H1 (cell line): ENCODE measurements at regions not wholly inside any gene's neighbourhood (a gene's known extent, or its start where the extent isn't known, plus 50 kb on each side); places are given as distances from the start of the nearest gene placed in this dataset.

Experiments used
- CBX5 ChIP-seq: fragments of 300-800, 300-1000 bp; sonication (generic); IDR thresholded peaks from 2 replicates; pipeline ENCODE4 v1.7.1; 2016; ENCODE audit warnings: antibody characterized with exemption, low read length, low read depth
- CBX8 ChIP-seq: fragments of 300-800, 300-1000 bp; sonication (generic); IDR thresholded peaks from 2 replicates; pipeline ENCODE4 v1.7.1; 2016; ENCODE audit warnings: low read depth, low read length, borderline replicate concordance
- CEBPB ChIP-seq: IDR thresholded peaks from 2 replicates; pipeline ENCODE4 v1.6.1; 2012; ENCODE audit warnings: low read depth, low read length
- CHD2 ChIP-seq: IDR thresholded peaks from 2 replicates; pipeline ENCODE4 v1.6.1; 2012; ENCODE audit warnings: low read length, improper control_type of control experiment
- CREB1 ChIP-seq: IDR thresholded peaks from 2 replicates; pipeline ENCODE4 v1.6.1; 2012; ENCODE audit warnings: inconsistent platforms
- GTF2F1 ChIP-seq: IDR thresholded peaks from 2 replicates; pipeline ENCODE4 v1.6.1; 2012; ENCODE audit warnings: low read depth, low read length, improper control_type of control experiment, borderline replicate concordance
- NANOG ChIP-seq: IDR thresholded peaks from 2 replicates; pipeline ENCODE4 v1.6.1; 2011; ENCODE audit warnings: low read length, low read depth, mild to moderate bottlenecking, inconsistent platforms; ENCODE audit not compliant: insufficient read depth, poor library complexity, severe bottlenecking
- NRF1 ChIP-seq: IDR thresholded peaks from 2 replicates; pipeline ENCODE4 v1.6.1; 2011; ENCODE audit warnings: mild to moderate bottlenecking, low read depth, low read length, improper control_type of control experiment
- POLR2A ChIP-seq, 2 experiments: IDR thresholded peaks; 1 replicate in 1 of 2; 2 replicates in 1 of 2; pipeline ENCODE4 v1.6.1; 2011; ENCODE audit warnings: low read depth in 2 of 2, low read length in 2 of 2, mild to moderate bottlenecking in 2 of 2; ENCODE audit errors: control extremely low read depth in 1 of 2
- POU5F1 ChIP-seq: IDR thresholded peaks from 2 replicates; pipeline ENCODE4 v1.6.1; 2011; ENCODE audit warnings: low read depth, mild to moderate bottlenecking, low read length, moderate library complexity
- RAD21 ChIP-seq, 2 experiments: IDR thresholded peaks in 1 of 2; conservative IDR thresholded peaks in 1 of 2; 2 replicates each; pipeline ENCODE4 v1.6.1; 2011; ENCODE audit warnings: low read depth in 2 of 2, low read length in 2 of 2, improper control_type of control experiment in 1 of 2, inconsistent platforms in 1 of 2, mild to moderate bottlenecking in 1 of 2, moderate library complexity in 1 of 2
- SIRT6 ChIP-seq: IDR thresholded peaks from one replicate; pipeline ENCODE4 v1.7.1; 2012; ENCODE audit warnings: low read length, inconsistent platforms
- SIX5 ChIP-seq: IDR thresholded peaks from 2 replicates; pipeline ENCODE4 v1.6.1; 2011; ENCODE audit warnings: mild to moderate bottlenecking, low read depth, low read length
- SP2 ChIP-seq: IDR thresholded peaks from 2 replicates; pipeline ENCODE4 v1.6.1; 2012; ENCODE audit warnings: mild to moderate bottlenecking, low read length, inconsistent platforms
- SP4 ChIP-seq: IDR thresholded peaks from 2 replicates; pipeline ENCODE4 v1.6.1; 2012; ENCODE audit warnings: low read length, inconsistent platforms
- TBP ChIP-seq: IDR thresholded peaks from 2 replicates; pipeline ENCODE4 v1.6.1; 2011; ENCODE audit warnings: low read depth, low read length, improper control_type of control experiment
- TCF12 ChIP-seq: IDR thresholded peaks from 2 replicates; pipeline ENCODE4 v1.6.1; 2011; ENCODE audit warnings: low read depth, mild to moderate bottlenecking, low read length
- YY1 ChIP-seq: IDR thresholded peaks from 2 replicates; pipeline ENCODE4 v1.6.1; 2011; ENCODE audit warnings: low read depth, mild to moderate bottlenecking, low read length
- TF ChIP-seq, protein P1 (sequence below): IDR thresholded peaks from 2 replicates; pipeline ENCODE4 v1.6.1; 2011; ENCODE audit warnings: low read depth, mild to moderate bottlenecking, low read length; ENCODE audit not compliant: insufficient read depth
- TF ChIP-seq, protein P2 (sequence below): IDR thresholded peaks from 2 replicates; pipeline ENCODE4 v1.6.1; 2012; ENCODE audit warnings: low read length, inconsistent platforms

DNA sequence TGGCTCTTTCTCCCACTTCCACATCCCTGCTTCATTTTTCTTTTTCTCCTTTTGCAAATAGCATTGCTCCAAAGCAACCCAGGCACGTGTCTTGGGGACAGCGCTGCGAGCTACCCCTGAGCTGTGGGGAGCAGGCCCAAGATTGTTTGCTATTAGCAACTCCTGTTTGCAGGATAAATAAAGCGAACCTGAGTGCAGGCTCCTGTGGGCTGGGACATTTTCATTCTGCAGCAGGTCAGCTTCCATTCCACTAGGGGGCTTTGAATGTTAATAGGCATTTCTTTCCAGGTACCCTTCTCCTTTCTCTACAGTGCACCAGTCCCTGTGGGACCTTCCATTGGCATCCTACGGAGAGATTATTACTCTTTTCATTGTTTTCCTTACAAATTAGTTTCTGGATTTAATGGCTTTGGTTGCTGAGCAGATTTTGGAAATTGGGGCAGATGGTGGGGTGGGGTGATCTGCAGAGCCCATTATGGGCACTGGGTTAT lies 54.0 kb downstream of the OLFML3 start (continued):
- TF ChIP-seq YY1 (peak; percentile 71; the same call in 1 of the 2 replicates), CHD2 (no peak), CBX8 (no peak), TBP (peak; percentile 70; the same call in 1 of the 2 replicates), RAD21 (IDR thresholded peaks at IDR 0.05 in 1 of 2, conservative IDR thresholded peaks at IDR 0.05 in 1 of 2; ENCODE audit: low read depth in 2 of 2, low read length in 2 of 2) (peak; percentile 63 to 66), CBX5 (no peak), SP2 (no peak), CREB1 (no peak; the same call in 1 of the 2 replicates), POU5F1 (no peak), SP4 (no peak; the same call in 1 of the 2 replicates), GTF2F1 (no peak), TCF12 (no peak), SIX5 (no peak), SIRT6 (no peak), CEBPB (no peak), NANOG (no peak), POLR2A (IDR thresholded peaks at IDR 0.05; ENCODE audit: control extremely low read depth in 1 of 2, low read depth in 2 of 2, low read length in 2 of 2) (no peak; a peak in 1 of 3 replicates), NRF1 (no peak)
- TF ChIP-seq, protein P1, sequence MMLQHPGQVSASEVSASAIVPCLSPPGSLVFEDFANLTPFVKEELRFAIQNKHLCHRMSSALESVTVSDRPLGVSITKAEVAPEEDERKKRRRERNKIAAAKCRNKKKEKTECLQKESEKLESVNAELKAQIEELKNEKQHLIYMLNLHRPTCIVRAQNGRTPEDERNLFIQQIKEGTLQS = no peak
- TF ChIP-seq, protein P2, sequence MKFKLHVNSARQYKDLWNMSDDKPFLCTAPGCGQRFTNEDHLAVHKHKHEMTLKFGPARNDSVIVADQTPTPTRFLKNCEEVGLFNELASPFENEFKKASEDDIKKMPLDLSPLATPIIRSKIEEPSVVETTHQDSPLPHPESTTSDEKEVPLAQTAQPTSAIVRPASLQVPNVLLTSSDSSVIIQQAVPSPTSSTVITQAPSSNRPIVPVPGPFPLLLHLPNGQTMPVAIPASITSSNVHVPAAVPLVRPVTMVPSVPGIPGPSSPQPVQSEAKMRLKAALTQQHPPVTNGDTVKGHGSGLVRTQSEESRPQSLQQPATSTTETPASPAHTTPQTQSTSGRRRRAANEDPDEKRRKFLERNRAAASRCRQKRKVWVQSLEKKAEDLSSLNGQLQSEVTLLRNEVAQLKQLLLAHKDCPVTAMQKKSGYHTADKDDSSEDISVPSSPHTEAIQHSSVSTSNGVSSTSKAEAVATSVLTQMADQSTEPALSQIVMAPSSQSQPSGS = 0 out of 2 replicates have a peak, but pooled peaks have one; percentile 29
